ENCODE measurements at regions not wholly inside any gene's neighbourhood (a gene's known extent, or its start where the extent isn't known, plus 50 kb on each side); places are given as distances from the start of the nearest gene placed in this dataset.

DNA sequence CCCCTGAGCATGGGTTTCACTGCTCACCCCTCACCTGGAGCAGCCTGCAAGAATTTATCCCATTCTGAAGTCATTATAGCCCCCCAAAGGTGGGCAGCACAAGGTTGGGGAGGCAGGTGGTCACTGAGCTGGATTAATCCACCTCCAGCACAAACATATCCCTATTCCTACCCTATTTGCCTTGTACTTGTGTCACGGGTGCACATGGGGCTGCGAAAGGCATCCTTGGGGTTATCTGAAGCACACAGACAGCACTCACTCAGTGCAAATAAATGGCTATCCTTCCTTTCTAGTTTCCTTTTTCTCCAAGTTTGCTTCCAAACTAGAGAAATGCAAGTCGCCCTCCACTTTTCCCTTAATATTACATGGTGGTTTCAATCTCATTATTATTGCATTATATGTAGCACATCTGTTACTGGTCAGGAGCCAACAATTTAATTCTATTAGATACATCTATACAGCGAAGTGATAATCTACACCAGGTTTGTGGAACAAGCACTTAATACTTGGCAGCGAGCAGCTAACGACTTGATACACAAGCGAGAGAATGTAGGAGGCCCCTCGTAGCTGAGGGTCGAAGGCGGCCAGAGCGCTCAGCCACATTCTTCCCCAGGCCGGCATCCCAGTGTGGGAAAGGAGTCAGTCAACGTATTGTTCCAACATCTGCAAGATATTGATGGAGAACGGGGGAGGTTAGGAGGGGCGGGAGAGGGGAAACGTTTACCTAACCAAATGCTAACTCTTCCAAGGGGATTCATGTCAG is 121.3 kb upstream of the HABP2 start:
- DNase-seq (ENCODE audit: low read depth in 4 of 4, low spot score in 3 of 4), result no peak

DNA sequence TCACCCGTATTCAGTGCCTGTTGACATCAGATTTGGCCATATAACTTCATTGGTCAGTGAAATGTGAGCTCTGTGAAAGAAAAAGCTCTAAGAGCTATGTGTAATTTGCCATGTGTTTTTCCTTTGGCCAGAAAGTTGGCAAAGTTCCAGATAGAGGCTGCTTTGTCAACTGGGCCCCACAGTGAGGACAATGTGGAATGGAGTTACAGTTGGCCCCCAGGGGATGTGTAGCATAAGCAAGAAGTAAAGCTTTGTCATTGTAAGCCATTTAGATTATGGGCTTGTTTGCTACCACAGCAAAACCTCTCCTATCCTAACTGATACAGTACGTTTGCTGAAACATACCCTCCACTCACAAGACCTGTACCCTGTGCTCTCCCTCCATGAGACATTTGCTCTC is 119.1 kb upstream of the HABP2 start:
- DNase-seq (ENCODE audit: low read depth in 4 of 4, low spot score in 3 of 4), result no peak

DNA sequence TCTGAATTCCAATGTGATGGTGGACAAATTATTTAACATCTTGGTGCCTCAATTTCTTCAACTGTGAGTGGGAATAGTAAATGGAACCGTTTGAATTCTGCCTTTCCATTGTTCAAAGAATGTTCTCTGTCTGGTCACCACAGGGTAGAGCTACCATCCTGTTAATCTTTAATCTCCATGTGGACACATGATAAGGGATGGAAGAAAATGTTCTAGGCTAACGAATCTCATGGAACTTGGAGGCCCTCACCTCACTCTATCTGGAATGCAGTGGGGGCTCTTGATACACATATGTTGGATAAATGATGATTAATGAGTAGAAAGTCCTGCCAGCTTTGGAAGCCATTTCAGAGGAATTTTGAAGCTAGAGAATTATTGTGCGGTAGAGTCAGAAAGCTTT is 118.5 kb upstream of the HABP2 start:
- no peak for DNase-seq (ENCODE audit: low read depth in 4 of 4, low spot score in 3 of 4)

DNA sequence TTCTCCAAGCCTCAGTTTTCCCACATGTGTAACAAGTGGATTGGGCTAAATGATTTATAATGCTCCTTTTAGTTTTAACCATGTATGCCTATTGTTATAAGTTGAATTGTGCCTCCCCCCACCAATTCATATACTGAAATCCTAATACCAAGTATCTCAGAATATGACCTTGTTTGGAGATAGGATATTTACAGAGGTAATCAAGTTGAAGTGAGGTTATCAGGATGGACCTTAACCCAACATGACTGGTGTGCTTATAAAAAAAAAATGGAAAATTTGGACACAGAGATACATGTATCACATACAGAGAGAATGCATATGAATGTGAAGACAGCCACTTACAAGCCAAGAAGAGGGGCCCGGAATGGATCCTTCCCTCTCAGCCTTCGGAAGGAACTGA is 117.9 kb upstream of the HABP2 start:
- no peak for DNase-seq (ENCODE audit: low read depth in 4 of 4, low spot score in 3 of 4)

DNA sequence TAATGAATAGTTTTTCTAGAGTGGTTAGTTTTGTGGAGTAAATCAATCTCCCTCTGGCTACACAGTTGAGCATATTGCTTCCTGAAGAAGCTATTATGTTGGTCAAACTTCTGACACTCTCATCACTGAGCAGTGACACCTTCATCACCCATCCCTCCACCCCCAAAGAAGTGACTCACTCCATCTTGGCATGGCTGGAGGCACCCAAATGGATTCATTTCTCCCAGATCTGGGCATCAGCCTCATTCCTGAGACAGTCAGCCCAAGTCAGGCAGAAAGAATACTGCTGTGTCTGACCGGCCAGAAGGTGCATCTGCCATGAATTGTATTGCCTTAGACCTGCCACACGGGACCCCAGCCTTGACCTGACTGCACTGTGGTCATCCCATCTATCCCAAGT is 117.0 kb upstream of the HABP2 start:
- no peak for DNase-seq (ENCODE audit: low read depth in 4 of 4, low spot score in 3 of 4)

DNA sequence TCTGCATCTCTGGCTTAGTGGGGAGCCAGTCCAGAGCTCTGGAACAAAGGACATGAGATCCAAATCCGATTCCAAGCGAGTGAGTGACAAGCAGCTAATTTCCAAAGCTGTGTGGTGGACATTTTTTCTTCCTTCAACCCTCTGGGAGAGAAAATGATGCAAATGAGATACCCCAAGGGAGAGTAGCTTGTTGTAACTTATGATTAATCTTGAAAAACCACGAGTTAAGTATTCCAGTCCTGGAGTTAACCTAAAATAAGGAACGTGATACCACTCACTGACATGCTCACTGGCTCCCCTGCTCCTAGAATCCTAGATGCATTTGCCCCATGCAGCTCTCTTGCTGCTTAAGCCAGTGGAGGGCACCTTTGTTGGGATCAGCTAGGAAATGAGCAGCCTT is 116.0 kb upstream of the HABP2 start:
- DNase-seq (ENCODE audit: low read depth in 4 of 4, low spot score in 3 of 4), result no peak

DNA sequence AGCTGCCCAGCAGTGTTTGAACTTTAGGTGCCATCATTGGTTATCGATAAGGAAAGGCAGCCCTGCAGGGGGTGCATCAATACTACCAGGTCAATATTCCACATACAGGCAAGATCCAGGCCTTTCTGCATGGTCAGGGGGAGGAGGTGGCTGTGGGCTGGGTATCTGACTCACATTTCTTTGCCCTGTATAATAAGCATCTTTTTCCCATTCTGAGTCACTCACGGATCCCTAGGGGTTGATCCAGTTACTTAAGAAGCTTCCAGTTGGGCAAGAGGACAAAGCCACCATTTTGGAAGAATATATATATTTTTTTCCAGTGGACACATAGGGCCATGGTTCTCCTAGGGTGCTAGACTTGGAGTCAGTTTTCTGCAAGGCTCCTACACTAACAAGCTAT is 114.2 kb upstream of the HABP2 start:
- no peak for DNase-seq (ENCODE audit: low read depth in 4 of 4, low spot score in 3 of 4)

DNA sequence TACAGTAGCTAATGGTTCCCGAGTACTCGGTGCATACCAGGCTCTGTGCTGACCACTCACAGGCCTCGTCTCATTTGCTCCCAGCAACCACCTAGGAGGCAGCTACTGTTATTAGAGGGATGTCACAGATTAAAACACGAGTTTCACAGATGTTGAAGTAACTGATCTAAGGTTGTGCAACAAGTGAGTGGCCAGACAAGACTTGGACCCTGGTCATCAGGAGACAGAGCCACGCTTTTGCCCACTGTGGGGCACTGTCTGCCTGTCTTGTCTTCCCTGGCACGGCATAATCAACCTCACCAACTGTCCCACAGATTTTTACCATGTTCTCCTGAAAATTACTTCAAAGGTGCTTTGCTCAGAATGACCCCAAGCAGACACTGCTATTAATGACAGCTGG is 111.6 kb upstream of the HABP2 start:
- DNase-seq (ENCODE audit: low read depth in 4 of 4, low spot score in 3 of 4), result no peak

DNA sequence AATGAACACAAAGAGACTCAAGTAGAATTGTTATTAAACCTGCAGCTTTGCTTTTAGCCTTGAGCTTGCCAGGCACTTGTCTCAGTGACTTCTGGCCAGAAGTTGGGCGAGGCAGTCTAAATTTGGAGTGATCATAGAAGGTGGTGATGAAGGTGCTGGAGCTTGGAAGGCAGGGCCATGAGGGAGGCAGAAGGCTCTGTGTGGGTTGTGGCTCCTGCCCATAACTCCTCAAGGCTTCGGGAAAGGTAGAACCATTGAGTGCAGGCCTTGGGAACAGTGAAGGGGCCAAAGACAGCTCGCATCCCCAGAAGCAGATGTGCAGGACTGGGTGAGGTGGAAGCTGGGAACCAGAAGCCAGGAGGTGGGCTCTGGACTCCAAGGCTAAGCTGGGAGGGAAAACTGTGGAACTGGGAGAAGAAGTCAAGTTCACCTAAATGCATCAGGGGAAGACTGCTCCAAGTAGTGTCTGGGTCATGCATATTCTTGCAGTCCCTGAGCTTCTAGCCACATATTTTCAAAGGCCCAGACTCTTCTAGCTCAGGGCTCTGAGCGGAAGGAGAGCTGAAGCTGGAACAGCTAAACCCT is 111.1 kb upstream of the HABP2 start:
- no peak for DNase-seq (ENCODE audit: low read depth in 4 of 4, low spot score in 3 of 4)

DNA sequence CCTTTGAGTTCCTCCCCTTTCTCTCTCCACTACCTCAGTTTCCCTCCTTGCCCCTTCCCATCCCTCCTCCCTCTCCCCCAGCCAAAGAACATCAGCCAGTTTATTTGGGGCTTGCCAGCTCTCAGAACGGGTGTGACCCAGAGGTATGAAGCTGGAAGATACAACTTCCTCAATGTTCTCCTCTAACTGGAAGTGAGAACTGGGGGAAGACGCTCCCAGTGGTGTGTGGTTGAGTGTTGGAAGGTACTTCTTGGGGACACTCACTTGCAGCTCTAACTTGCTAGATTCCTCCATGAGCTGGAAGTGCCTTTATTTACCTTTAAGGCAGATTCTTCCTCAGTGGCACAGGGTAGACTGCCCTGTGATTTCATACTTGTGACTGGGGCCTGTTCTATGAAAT is 110.5 kb upstream of the HABP2 start:
- no peak for DNase-seq (ENCODE audit: low read depth in 4 of 4, low spot score in 3 of 4)

DNA sequence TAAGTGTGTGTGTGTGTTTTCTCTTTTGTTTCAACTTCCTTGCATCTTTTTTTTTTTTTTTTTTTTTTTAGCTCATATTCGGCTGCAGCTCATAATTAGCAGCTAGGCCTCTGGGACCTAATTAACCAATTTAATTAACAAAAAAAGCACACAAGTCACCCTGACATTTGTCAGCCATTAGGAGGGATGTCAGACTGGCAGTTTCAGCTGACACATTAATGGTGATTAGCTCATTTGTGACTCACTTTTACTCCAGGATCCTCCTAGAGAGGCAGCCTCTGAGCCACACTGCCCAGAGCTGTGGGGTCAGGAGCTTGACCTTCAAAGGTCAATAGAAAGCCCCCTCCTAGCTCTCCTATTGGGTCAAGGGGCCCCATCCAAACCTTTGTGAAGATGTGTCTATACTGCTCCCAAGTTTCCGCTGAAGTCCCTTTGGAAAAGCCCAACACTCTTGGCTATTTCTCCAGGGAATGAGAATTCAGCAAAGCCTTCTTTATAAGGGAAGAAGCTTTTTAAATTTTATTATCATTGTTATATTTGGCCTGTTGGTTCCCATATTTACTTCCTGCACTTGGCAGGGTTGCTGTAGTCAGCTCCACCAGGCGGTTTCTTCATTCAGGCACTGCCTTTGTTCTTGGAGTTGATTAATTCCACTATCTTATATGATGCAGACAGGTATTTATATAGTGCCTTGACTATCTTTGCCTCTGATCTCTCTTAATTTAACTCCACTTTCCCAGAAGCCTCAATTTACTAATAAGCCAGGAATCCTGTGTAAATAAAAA is 109.5 kb upstream of the HABP2 start:
- no peak for DNase-seq (ENCODE audit: low read depth in 4 of 4, low spot score in 3 of 4)

DNA sequence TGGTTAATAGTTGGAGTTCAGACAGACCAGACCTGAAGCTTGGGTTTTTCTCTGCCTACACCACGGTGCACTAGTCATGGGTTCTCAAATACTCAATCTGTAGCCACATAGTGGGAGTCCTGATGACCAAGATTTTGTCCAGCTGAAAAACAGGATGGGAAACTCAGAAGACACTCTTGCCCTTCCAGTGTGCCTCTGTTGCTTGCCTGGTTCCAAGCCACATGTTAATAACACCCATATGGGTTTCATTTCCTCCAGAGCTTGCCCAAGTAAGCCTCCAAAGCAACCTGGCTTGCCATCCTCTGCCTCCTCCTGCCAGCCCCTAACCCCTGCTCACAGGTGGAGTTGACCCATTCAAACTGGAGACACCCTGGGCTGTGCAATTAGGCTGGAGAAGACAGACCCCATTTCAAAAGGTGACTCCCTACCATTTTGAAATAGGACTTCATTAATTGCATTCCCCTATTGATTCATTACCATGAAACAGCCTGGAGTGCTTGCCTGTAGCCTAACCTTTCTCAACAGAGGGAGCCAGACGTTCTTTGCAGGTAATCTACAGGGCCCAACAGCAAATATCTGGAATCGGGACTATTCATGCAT is 108.0 kb upstream of the HABP2 start:
- no peak for DNase-seq (ENCODE audit: low read depth in 4 of 4, low spot score in 3 of 4)

DNA sequence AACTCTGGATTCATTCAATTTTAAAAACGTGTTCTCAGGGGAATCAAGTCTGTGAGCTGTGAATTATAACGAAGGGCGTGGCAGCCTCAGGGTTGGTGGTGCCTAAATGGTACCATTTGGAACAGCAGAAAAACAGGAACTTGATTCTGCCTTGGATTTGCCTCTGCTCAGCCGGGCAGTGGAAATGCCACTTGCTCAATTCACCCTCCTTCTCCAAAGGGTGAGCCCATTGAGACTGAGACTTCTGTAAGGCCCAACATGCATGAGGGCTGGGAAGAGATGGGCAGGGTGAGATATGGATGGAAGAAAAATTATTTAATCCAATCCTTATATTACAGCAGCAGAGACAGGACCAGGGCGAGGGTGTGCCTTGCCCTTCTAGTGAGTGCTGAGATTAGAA is 107.1 kb upstream of the HABP2 start:
- no peak for DNase-seq (ENCODE audit: low read depth in 4 of 4, low spot score in 3 of 4)

DNA sequence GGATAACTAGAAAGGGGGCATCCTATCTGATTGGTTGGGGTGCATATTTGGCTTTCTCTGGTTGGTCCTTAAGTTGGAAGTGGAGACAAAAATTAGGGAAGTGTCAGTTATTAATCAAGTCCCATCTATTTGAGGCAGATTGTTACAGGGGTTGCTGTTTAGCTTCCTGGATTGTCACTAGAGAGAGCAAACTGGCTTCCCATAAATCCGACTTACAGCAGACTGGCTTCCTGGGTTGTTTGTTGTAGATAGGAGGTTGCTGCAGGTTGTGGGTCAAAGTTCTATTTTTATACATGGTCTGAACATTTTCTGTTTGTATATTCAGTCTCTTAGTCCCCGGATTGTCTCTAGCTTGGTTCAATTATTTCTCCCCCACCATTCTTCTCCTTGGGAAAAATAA is 106.1 kb upstream of the HABP2 start:
- no peak for DNase-seq (ENCODE audit: low read depth in 4 of 4, low spot score in 3 of 4)

DNA sequence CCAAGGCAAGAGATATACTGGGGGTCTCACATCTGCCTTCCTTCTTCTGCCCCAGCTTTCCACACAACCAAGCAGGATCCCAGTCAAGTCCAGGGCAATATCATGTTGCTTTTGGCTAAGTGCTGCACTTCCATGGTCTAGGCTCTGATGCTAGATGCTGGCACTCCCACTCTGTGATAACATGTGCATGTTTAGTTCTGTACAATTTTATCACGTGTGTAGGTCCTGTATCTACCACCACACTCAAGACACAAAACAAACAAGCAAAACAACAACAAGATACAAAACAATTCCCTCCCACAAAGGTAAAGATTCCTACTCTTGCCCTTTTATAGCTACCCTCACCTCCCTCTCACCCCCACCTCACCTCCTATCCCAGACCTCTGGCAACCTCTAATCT is 105.6 kb upstream of the HABP2 start:
- DNase-seq (ENCODE audit: low read depth in 4 of 4, low spot score in 3 of 4), result no peak

DNA sequence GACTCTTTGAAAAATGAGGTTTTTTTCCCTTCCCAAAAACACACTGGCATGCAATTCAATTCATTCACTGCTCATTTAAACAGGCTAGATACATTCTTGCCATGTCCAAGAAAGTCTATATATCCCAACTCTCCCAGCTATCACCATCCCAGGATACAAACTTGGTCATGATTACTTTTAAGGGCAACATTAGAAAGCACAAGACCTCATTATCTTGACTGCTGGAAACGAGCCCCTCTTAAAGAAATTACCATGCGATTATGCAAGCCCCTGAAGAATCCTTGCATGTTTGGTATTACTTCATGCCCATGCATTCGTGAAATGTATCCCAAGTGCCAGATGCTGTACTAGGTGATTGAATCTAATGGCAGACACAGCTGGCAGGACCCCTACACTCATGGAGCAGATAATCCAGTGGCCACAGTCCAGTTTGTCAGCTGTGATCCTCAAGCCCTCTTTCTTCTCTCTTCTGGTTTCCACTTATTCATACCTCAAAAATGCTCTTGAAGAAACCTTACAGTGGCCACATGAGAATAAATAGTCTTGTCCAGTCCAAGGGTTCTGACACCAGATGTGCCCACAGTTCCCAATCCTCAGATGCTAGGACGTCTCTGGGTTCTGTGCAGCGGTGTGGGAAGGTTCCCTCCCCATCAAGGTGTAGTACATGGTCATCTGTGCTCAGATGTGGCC is 103.7 kb upstream of the HABP2 start:
- DNase-seq (ENCODE audit: low read depth in 4 of 4, low spot score in 3 of 4), result no peak

DNA sequence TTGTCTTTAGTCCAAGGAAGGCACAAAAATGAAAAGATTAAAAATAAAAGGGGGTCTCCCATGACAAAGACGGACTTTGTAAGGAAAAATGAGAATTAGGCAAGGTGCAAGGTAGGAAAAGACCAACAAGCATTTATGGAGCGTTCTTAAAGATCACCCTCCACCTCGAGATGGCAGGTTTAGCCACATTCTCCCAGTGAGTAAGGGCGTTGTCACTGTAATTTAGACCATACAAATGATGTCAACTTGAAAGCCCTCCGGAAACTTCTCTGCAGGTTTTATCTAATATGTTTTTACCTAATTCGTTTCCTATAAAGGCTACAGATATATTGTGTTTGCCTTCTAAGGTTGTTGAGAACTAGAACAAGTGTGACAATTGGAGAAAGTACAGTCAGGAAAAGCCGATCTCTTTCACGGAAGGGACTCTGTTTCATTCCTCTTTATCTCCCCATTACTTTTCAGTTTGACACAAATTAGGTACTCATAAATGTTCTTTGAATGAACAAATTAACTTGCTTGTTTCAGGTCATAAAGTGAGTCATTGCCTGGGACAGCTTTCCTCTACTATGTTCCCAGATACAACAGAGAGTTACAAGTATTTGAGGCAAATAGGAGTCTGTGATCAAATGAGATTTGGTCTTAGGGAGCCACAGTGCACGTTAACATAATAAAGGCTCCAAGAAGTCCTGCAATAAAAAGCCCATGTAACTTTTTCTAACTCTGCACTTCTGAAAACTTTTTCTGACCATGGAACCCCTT is 102.6 kb upstream of the HABP2 start:
- no peak for DNase-seq (ENCODE audit: low read depth in 4 of 4, low spot score in 3 of 4)

DNA sequence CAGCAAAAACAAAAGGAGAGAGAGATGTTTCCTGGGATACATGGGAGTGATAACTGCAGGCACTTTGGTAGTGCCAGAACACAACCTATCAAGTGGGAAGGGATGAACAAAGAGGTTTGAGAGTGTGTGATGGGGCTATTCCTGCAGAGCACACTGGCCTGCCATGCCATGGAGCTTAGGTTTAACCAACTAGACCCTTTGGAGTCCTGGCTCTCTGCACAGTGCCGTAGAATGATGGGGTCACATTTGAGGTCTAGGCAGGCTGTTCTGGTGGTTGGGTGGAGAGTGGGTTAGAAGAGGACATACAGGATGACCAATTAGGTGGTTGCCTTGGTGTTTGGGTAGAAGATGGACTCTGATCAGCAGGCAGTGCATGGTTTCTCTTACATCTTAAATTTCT is 101.9 kb upstream of the HABP2 start:
- no peak for DNase-seq (ENCODE audit: low read depth in 4 of 4, low spot score in 3 of 4)

DNA sequence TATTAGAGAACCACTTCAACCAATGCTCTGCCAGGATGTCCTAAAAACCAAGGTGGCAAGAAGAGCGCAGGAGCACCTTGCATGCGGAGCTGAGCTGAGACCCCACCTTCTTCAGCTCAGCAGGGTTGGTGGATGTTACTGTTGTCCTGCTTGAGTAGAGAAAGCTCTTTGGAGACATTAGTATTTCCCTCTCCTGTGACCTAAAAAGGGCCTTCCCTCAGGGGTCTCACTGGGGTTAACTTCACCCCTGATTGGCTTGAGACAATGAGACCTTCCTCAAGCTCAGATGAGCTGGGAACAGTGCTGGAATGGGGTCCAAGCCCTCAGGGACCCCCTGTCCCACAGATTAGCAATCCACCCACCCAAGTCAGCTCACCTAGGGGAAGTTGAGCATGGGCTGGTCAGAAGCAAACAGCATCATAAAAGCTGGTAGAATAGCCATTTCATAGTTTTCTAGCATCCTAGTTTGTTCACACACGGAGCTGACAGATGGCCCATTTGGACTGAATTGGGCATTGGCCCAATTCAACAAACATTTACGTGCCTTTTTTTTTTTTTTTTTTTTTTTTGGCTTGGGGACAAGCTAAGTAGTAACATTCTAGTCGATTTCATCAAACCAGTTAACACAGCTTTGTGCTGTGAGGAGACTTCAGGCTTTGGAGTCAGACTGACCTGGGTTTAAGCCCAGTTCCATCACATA is 100.6 kb upstream of the HABP2 start:
- no peak for DNase-seq (ENCODE audit: low read depth in 4 of 4, low spot score in 3 of 4)

DNA sequence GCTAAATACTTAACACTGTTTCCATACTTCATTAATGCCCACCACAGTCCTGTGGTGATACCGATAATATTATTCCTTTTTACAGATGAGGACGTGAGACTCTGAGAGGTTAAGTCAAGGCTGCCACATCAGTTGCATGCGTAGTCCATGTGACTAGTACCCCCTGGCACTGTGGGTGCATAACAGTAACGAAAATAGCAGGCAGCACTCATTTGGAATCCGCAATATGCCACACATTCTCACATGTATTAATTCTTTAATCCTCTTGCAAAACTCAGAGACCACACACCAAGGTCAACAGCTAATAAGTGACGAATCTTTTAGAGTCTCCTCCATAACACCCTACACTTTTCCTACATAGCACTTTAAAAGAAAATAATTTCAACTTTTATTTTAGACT is 99.5 kb upstream of the HABP2 start:
- no peak for DNase-seq (ENCODE audit: low read depth in 4 of 4, low spot score in 3 of 4)

All from right renal pelvis (tissue), 4 donors.